ENCODE measurements at regions not wholly inside any gene's neighbourhood (a gene's known extent, or its start where the extent isn't known, plus 50 kb on each side); places are given as distances from the start of the nearest gene placed in this dataset.

GRCh38 chr15:66615846-66616245, 50.0 kb upstream of the LCTL start:
- no peak for DNase-seq (ENCODE audit: low read depth in 2 of 3, low spot score in 2 of 3)

GRCh38 chr15:66617137-66618090, 51.6 kb upstream of the LCTL start:
- DNase-seq (ENCODE audit: low read depth in 2 of 3, low spot score in 2 of 3): peak in 2 of 3 donors; percentile 56 to 78

GRCh38 chr15:66619152-66619903, 53.5 kb upstream of the LCTL start:
- peak in 2 of 3 donors; percentile 40 to 55 for DNase-seq (ENCODE audit: low read depth in 2 of 3, low spot score in 2 of 3)

DNA sequence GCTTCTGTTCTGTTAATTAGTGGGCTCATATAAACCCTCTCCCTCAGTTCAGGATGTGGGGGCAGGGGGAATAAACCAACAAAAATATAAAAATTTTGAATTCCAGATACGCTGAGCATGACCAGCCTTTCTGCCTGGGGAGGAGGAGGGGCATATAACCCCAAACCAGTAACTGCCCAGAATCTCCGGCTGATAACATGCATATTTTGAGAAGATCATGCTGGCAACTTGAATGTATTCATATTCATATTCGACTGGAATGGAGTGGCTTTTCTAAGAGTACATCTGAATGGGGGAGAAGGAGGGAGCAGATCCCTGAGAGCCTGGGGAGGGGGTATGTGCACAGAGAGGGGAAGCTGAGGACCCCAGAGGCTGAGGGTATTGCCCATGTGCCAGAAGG, 54.5 kb upstream of the LCTL start:
- no peak for DNase-seq (ENCODE audit: low read depth in 2 of 3, low spot score in 2 of 3)

- no peak for DNase-seq (ENCODE audit: low read depth in 2 of 3, low spot score in 2 of 3)
These were observed 55.0 kb upstream of the LCTL start for GRCh38 chr15:66620744-66621344.

DNA sequence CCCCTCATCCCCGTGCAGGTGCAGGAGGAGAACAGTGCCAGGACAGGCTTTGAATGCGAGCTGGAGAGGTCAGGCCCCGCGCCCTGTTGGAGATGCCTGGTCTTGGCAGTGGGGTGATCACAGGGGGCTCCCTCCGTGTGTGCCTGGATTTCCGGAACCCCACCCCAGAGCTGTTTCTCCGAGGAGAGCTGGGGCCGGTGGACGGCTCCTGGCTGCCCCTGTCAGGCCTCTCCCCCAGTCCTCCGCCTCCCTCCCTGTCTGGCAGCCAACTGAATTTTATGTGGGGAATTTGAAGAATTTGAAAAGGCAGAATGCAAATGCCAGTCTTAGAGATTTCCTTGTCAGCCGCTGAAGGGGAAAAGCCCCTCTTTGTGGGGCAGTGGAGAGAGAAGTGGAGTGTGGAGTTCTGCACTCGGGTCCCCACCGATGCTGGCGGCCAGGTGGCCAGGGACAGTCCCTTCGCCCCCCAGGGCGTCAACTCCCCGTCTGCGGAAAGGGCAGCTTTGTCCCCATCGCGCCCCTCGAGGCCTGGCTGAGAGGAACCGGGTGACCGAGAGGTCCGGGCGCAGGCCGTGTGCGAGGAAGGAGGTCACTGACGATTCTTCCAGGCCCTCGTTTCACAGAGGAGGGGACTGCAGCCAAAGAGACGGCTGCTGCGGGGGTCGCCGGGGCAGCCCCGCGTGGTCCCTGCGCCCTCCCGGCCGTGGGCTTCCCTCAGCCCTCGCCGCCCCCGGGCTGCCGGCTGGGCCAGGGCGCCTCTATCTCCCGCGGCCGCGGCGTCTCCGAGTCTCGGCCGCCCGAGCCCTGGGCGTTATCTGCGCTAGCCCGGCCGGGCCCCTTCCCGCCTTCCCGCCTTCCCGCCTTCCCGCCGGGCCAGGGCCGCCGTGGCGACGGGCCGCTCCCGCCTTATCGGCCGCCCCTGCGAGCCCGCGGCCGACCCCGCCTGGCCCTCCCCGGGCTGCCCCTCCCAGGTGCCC, 56.0 kb upstream of the LCTL start:
- DNase-seq (ENCODE audit: low read depth in 2 of 3, low spot score in 2 of 3): no peak

GRCh38 chr15:66622591-66623022, 56.8 kb upstream of the LCTL start:
- DNase-seq (ENCODE audit: low read depth in 2 of 3, low spot score in 2 of 3): peak in 1 of 3 donors; percentile 23

- DNase-seq (ENCODE audit: low read depth in 2 of 3, low spot score in 2 of 3): no peak
These were observed 58.1 kb upstream of the LCTL start for GRCh38 chr15:66623801-66624453.

DNA sequence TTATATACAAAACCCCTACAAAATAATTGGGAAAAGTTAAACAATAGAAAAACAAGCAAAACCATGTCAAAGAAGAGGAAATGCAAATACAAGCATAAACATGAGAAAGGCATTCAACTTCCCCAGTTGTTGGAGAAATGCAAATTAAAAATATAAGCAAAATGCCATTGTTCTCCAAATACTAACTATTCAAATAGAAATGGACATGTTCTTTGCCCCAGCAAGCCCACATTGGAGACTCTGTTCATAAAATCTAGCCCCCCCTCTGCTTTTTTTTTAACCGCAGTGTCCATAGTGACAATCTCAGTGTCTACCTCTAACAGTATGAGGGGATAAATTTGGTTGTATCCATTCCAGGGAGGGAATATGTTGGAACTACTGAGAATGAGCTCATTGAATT, 59.7 kb upstream of the LCTL start:
- no peak for DNase-seq (ENCODE audit: low read depth in 2 of 3, low spot score in 2 of 3)

DNA sequence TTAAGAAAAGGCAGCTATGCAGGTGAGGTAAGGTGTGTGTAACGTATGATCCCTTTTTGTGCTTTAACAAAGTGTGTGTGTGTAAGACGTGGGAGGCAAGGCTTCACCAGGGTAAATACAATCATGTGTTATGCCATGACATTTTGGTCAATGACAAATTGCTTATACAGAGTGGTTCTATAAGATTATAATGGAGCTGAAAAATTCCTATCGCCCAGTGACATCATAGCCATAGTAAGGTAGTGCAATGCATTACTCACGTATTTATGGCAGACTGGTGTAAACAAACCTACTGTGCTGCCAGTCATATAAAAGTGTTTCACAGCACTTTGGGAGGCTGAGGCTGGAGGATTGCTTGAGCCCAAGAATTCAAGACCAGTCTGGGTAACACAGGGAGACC, 60.2 kb upstream of the LCTL start:
- DNase-seq (ENCODE audit: low read depth in 2 of 3, low spot score in 2 of 3): no peak

DNA sequence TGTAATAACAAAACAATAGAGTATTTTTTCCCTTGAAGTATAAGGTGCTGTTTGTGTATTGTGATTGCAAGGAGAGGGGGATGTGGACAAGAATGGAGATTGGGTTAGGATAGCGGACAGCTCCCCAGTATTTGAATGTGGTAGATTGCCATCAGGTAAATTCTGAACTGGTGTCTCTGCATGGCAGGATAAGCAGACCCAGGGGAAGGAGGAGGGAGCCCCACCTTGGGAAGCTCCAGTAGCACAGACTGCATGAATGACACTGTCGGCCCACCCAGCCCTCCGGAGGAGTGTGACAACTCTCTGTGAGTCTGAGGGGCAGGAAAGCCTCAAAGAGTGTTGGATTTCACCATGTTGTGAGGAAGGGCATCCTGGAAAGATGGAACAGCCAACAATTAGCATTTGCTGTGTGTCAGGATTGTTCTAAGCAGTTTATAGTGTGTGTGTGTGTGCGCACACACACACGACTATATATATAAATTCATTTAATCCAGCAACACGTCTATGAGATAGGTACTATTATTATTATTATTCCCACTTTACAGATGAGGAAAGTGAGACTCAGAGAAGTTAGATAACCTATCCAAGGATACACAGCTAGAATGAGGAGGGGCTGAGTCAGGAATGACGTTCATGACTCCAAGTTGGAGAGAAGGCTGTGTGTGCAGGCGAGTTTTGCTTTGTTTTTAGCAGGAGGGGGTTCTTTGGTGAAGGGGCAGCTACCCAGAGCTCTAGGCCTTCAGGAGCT, 63.4 kb upstream of the LCTL start:
- no peak for DNase-seq (ENCODE audit: low read depth in 2 of 3, low spot score in 2 of 3)

GRCh38 chr15:66629817-66630576, 64.2 kb upstream of the LCTL start:
- DNase-seq (ENCODE audit: low read depth in 2 of 3, low spot score in 2 of 3): no peak

DNA sequence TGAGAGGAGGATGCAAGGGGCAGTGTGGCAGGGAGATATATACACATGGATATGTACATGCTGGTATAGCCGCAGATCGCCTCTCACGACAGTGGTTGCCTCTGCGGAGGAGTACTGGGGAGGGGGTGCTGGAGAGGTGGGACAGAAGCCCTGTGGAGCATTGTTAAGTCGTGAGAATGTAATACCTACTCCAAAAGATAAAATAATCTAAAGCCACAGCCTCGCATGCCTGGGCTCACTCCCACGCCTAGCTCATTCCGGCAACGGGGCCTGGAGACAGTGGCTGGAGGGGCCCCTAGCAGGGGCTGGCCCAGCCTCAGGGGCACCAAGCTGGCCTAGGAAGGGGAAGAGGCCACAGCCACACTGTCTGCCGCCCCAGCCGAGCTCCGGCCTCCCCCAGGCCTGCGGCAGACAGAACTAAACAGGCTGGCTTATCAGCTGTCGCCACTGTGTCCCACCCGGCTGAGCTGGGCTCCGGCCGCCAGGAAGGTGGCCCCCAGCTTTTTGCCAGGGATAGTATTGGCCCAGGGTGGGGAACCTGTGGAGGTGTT, 65.1 kb upstream of the LCTL start:
- DNase-seq (ENCODE audit: low read depth in 2 of 3, low spot score in 2 of 3): peak in 1 of 3 donors; percentile 56

- no peak for DNase-seq (ENCODE audit: low read depth in 2 of 3, low spot score in 2 of 3)
These were observed 65.9 kb upstream of the LCTL start for GRCh38 chr15:66631616-66632263.

DNA sequence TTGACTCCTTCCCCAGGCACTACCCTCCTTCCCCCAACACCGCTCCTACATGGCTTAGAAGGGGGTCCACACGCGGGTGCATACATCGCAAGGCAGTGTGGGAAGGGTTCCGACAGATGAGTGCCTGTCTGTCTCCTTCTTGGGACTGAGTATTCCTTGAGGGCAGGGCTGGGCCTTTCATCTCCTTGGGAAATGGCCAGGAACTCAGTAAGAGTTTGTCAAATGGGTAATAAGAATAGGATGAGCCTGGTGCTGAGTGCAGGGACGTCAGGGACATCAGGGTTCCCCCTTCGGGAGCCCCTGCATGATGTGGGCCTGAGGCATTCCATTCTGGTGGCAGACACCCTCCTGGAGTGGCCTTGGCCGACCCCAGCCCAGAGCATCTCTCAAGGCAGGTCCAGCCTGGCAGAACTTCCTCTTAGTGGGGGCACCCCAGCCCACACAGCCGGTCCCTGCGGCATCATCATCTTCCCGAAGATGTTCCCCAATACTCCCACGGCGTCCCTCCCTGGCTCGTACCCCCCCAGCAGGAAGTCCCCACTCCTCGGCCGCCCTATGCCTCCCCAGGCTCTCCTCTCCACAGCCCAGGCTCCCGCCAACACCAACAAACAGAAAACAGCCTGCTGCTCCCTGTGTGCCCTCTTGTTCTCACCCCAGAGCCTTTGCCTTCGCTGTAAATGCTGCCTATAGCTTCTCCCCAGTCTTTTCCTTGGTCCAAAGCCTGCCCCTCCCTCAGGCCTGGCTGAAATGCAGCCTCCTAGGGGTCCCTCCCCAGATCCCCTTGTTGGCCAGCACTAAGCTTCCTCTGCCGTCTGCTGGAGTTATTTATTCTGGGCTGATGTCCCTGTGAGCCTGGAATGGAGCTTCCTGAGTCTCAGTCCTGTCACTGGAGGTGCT, 67.5 kb upstream of the LCTL start:
- DNase-seq (ENCODE audit: low read depth in 2 of 3, low spot score in 2 of 3): no peak

DNA sequence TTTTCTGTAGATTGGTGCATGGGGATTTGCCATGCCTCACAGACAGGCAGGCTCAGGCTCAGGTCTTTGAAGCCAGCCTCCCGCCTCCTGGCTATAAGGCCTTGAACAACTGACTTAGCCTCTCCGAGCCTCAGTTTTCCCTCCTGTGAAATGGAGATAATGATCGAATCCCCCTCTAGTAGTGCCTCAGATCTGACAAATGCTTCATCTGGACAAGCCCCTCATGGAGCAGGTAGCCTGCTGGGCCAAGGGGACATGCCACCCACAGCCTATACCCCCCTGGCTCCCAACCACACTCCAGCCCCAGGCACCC, 68.1 kb upstream of the LCTL start:
- DNase-seq (ENCODE audit: low read depth in 2 of 3, low spot score in 2 of 3): no peak

DNA sequence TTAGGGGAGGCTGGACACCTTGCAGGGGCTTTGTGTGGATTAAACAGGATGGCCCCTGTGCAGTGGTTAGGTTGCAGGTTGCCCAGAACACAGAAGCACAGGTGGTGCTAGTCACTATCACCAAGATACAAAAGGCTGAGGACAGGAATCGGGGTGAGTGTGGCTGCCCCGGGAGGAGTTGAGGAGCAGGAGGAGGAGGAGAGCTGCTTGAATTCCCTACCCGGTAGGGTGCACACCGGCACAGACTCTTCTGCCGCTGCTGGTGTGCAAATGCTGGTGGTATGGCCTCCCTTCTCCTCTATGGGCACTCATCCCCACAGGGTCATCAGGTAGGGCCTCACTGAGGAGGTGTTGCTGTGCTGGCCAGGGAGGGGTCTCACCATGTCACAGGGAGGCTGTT, 67.5 kb upstream of the SMAD6 start:
- no peak for DNase-seq (ENCODE audit: low read depth in 2 of 3, low spot score in 2 of 3)
